Neural crest cell (in vitro differentiated cells): ENCODE measurements at regions not wholly inside any gene's neighbourhood (a gene's known extent, or its start where the extent isn't known, plus 50 kb on each side); places are given as distances from the start of the nearest gene placed in this dataset.

ENCODE experiments used
- DNase-seq: peaks from one replicate; pipeline ENCODE4 v3.0.0; 2021; ENCODE audit warnings: low read depth, mixed read lengths, low spot score
- H3K27ac Mint-ChIP-seq: one replicate; pipeline ENCODE4 v1.8.0; 2021; ENCODE audit warnings: mild to moderate bottlenecking, mixed read lengths; ENCODE audit not compliant: unreplicated experiment
- H3K27me3 Mint-ChIP-seq: 2 replicates; pipeline ENCODE4 v1.8.0; 2021; ENCODE audit warnings: low read depth, mild to moderate bottlenecking, mixed read lengths
- H3K36me3 Mint-ChIP-seq: 2 replicates; pipeline ENCODE4 v1.8.0; 2021; ENCODE audit warnings: low read depth, mild to moderate bottlenecking, mixed read lengths
- H3K4me1 Mint-ChIP-seq: 2 replicates; pipeline ENCODE4 v1.8.0; 2021; ENCODE audit warnings: mixed read lengths
- H3K4me3 Mint-ChIP-seq: one replicate; pipeline ENCODE4 v1.8.0; 2021; ENCODE audit warnings: mild to moderate bottlenecking, mixed read lengths
- H3K9me3 Mint-ChIP-seq: 2 replicates; pipeline ENCODE4 v1.8.0; 2021; ENCODE audit warnings: mixed read lengths
- CTCF ChIP-seq: fragments of 200-600 bp; sonication (generic); conservative IDR thresholded peaks from 2 replicates; pipeline ENCODE4 v1.5.0; 2021; ENCODE audit warnings: antibody characterized with exemption, mild to moderate bottlenecking

- Mint-ChIP-seq H3K27ac (no peak overlapping the region), H3K9me3 (peaks cover 3% of the 10 kb centered on the region), H3K27me3 (no peaks in the 10 kb centered on the region), H3K4me3 (no peak overlapping the region), H3K36me3 (peaks cover 2% of the 10 kb centered on the region), H3K4me1 (no peaks in the 10 kb centered on the region)
- no peak for TF ChIP-seq CTCF
- DNase-seq, result no peak
Observed at GRCh38 chr9:13049223-13049622, 230.3 kb downstream of the MPDZ start.

DNA sequence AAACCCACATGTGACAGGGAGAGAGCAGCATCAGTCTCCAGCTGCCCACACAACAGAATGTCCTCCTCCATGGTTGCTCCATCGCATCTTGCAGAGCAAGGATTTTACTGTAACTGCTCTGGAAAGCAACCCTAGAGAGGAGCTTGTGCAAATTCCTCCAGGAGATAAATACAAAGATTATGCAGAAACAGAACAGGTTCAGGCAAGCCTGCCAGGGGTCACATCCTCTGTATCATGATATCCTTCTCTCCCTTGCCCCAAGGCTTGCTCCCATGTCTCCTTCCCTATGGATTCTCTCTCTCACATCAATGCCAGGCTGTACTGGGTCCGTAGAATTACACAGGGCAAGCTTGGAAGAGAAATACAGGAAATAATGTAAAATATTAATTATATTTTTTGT, 226.0 kb downstream of the MPDZ start:
- H3K27me3 Mint-ChIP-seq, result no peaks in the 10 kb centered on the region
- DNase-seq, result no peak
- no peak for TF ChIP-seq CTCF
- peaks cover 6% of the 10 kb centered on the region for H3K9me3 Mint-ChIP-seq
- no peak overlapping the region for H3K27ac Mint-ChIP-seq
- no peaks in the 10 kb centered on the region for H3K36me3 Mint-ChIP-seq
- H3K4me3 Mint-ChIP-seq, result no peak overlapping the region
- H3K4me1 Mint-ChIP-seq, result no peaks in the 10 kb centered on the region

DNA sequence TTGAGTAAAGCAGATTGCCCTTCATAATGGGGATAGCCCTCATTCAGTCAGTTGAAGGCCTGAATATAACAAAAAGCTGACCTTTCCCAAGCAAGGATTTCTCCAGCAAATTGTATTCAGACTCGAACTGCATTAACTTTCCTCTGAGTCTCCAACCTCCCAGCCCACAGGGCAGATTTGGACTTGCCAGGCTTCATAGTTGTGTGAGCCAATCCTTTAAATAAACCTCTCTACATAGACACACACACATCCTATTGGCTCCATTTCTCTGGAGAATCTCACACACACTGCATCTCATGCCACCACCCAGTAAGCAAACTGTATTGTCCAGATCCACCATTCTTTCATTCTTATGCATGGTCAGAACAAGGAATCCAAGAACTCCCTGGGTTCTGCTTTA, 225.1 kb downstream of the MPDZ start:
- Mint-ChIP-seq H3K4me3 (no peak overlapping the region), H3K4me1 (no peaks in the 10 kb centered on the region), H3K36me3 (no peaks in the 10 kb centered on the region), H3K9me3 (peaks cover 6% of the 10 kb centered on the region), H3K27ac (no peak overlapping the region), H3K27me3 (no peaks in the 10 kb centered on the region)
- no peak for TF ChIP-seq CTCF
- DNase-seq, result no peak
